B cell (primary cell): ENCODE measurements at regions not wholly inside any gene's neighbourhood (a gene's known extent, or its start where the extent isn't known, plus 50 kb on each side); places are given as distances from the start of the nearest gene placed in this dataset.

ENCODE experiments used
- ATAC-seq: fragments of 200-7000 bp; cut with Tn5 transposase; one replicate; pipeline ENCODE4 v1.10.0; 2021; ENCODE audit warnings: low read depth, mild to moderate bottlenecking, moderate number of reproducible peaks, moderate library complexity
- CTCF ChIA-PET: fragments of 350-600 bp; sonication (Branson Sonifier 250); formaldehyde crosslinking; loops from one replicate; lab custom pipeline; 2021; ENCODE audit warnings: antibody characterized with exemption, inconsistent platforms; lab: Charles Lee
- POLR2A ChIA-PET: fragments of 350-600 bp; sonication (Branson Sonifier 250); formaldehyde crosslinking; loops from one replicate; lab custom pipeline; 2021; ENCODE audit warnings: antibody characterized with exemption; lab: Charles Lee
- DNase-seq: peaks from one replicate; pipeline ENCODE4 v3.0.0; 2013
- H2AFZ ChIP-seq: 2 replicates; pipeline ENCODE4 v1.6.1; 2012; ENCODE audit warnings: mild to moderate bottlenecking, low read depth, low read length; ENCODE audit not compliant: insufficient read depth, poor library complexity, severe bottlenecking
- H3K27ac ChIP-seq, 2 donors: 1 replicate in 1 of 2; 2 replicates in 1 of 2; pipeline ENCODE4 v1.5.1; 2012 to 2013; ENCODE audit warnings: low read length in 2 of 2, mild to moderate bottlenecking in 2 of 2, moderate library complexity in 1 of 2
- H3K27me3 ChIP-seq, 4 experiments: fragments of 200-600 bp in 1 of 4; sonication (generic) in 1 of 4; replicated peaks in 1 of 4; 1 replicate in 2 of 4; 2 replicates in 2 of 4; pipeline versions ENCODE4 v1.6.1 to v1.7.0; 2013 to 2016; ENCODE audit warnings: low read length in 3 of 4, mild to moderate bottlenecking in 2 of 4, mixed read lengths in 1 of 4, moderate library complexity in 1 of 4; ENCODE audit not compliant: insufficient read depth in 4 of 4, control insufficient read depth in 3 of 4; ENCODE audit errors: control extremely low read depth in 1 of 4
- H3K36me3 ChIP-seq, 2 experiments: replicated peaks in 1 of 2; 1 replicate in 1 of 2; 2 replicates in 1 of 2; pipeline versions ENCODE4 v1.6.1 to v1.7.1; 2013; ENCODE audit warnings: low read length in 1 of 2; ENCODE audit not compliant: insufficient read depth in 2 of 2, control insufficient read depth in 1 of 2; ENCODE audit errors: control extremely low read depth in 1 of 2, extremely low read depth in 1 of 2
- H3K4me1 ChIP-seq, 2 donors: fragments of 200-600 bp in 1 of 2; sonication (generic) in 1 of 2; 1 replicate in 1 of 2; 2 replicates in 1 of 2; pipeline versions ENCODE4 v1.5.1 to v1.6.1; 2013 to 2017; ENCODE audit warnings: low read length in 2 of 2; ENCODE audit not compliant: control insufficient read depth in 2 of 2, insufficient read depth in 2 of 2
- H3K4me2 ChIP-seq: replicated peaks from 2 replicates; pipeline ENCODE3; 2012; ENCODE audit warnings: mild to moderate bottlenecking, low read depth, low read length; ENCODE audit not compliant: poor library complexity, severe bottlenecking
- H3K4me3 ChIP-seq, 5 experiments: fragments of 200-600 bp in 1 of 5; sonication (generic) in 1 of 5; 1 replicate in 3 of 5; 2 replicates in 2 of 5; pipeline versions ENCODE4 v1.5.1 to v1.7.0; 2011 to 2016; ENCODE audit warnings: low read length in 4 of 5, mild to moderate bottlenecking in 4 of 5, low read depth in 2 of 5, control low read depth in 1 of 5, moderate library complexity in 1 of 5; ENCODE audit not compliant: insufficient read depth in 1 of 5; ENCODE audit errors: control extremely low read depth in 1 of 5, extremely low read depth in 1 of 5
- H3K79me2 ChIP-seq: fragments of 200-600 bp; sonication (generic); one replicate; pipeline ENCODE4 v1.6.0; 2016; ENCODE audit warnings: low read length; ENCODE audit not compliant: control insufficient read depth, insufficient read depth
- H3K9ac ChIP-seq: fragments of 200-600 bp; sonication (generic); 2 replicates; pipeline ENCODE4 v1.6.1; 2017; ENCODE audit warnings: mild to moderate bottlenecking, low read length, moderate library complexity
- H3K9me3 ChIP-seq, 3 donors: one replicate each; pipeline versions ENCODE4 v1.6.1 to v1.7.1; 2013; ENCODE audit warnings: low read length in 2 of 3; ENCODE audit not compliant: control insufficient read depth in 2 of 3, insufficient read depth in 1 of 3; ENCODE audit errors: control extremely low read depth in 1 of 3
- H4K20me1 ChIP-seq: 2 replicates; pipeline ENCODE4 v1.6.0; 2012; ENCODE audit warnings: mild to moderate bottlenecking, low read length; ENCODE audit not compliant: insufficient read depth, control insufficient read depth, poor library complexity, severe bottlenecking
- H3K27ac Mint-ChIP-seq: one replicate; pipeline ENCODE4 v1.8.0; 2021; ENCODE audit warnings: mixed read lengths
- H3K27me3 Mint-ChIP-seq: one replicate; pipeline ENCODE4 v1.8.0; 2021; ENCODE audit warnings: mixed read lengths
- H3K4me1 Mint-ChIP-seq: one replicate; pipeline ENCODE4 v1.8.0; 2021; ENCODE audit warnings: mixed read lengths
- H3K4me3 Mint-ChIP-seq: one replicate; pipeline ENCODE4 v1.8.0; 2021; ENCODE audit warnings: mixed read lengths
- H3K9me3 Mint-ChIP-seq: one replicate; pipeline ENCODE4 v1.8.0; 2022; ENCODE audit warnings: mixed read lengths; ENCODE audit not compliant: insufficient read depth
- CTCF ChIP-seq: fragments of 200-600 bp; IDR thresholded peaks from one replicate; pipeline ENCODE4 v1.8.0; 2022; ENCODE audit warnings: antibody characterized with exemption, mild to moderate bottlenecking
- EZH2 ChIP-seq: IDR thresholded peaks from 2 replicates; pipeline ENCODE4 v1.6.1; 2012; ENCODE audit warnings: borderline replicate concordance, low read depth, mild to moderate bottlenecking, moderate library complexity, low read length; ENCODE audit not compliant: insufficient read depth, poor library complexity, severe bottlenecking
- WGBS: methylation state at CpG from one replicate; pipeline ENCODE4 v1.1.5; 2013; ENCODE audit warnings: missing lambda C conversion rate; ENCODE audit not compliant: insufficient coverage; 5-methylcytosine and 5-hydroxymethylcytosine counted together
- intact Hi-C: fragments of 100-400 bp; cut with micrococcal nuclease; formaldehyde crosslinking; loops from one replicate; pipeline ENCODE4 v1.10.0; 2022

DNA sequence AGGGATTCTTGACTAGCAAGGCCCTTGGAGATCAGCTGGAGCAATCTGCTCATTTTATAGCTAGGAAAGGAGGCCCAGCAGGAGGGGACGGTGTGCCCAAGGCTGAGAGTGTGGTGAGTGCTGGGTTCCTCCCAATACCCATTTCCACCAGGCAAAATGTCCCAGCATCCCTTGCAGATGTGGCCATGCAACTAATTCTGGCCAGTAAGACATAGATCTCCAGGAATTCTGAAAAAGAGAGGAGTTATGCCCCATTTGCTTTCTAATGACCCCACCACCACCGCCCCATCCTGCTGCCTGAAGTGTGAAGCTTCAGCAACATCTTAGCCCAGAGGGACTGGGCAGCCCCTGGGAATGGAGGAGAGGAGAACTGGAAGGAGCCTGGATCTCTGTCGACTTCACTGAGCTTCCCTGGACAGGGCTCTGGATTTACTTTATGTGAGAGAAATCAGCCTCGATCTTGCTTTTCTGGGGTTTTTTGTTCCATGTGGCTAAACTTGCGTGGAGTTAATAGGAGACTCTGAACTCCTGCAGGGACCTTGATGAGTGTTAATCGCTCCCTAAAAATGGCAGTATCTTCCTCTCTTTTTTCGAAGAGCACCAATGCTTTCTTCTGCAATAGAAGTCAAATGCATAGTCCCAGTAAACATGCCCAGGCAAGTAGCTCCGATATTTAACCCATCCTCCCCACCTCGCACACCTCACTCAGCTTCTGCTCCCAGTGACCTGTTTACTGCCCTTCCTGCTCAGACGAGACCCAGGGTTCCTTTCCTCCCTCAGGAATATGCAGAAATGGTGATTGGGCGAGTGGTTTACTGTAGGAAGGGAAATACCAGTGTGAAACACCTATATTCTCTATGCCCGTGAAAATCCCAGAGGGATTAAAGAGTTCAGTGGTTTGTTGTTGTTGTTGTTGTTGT, 127.5 kb upstream of the GPR26 start:
- Histone ChIP-seq H3K27me3 (no peaks in the 10 kb centered on the region), H3K36me3 (no peaks in the 10 kb centered on the region), H3K4me2 (peak overlapping the region; percentile 50), H3K9ac (peak overlapping the region; percentile 3), H4K20me1 (no peaks in the 10 kb centered on the region), H2AFZ (no peak overlapping the region), H3K27ac (no peak overlapping the region), H3K9me3 (peaks cover 0 to 1% (median under 1%) of the 10 kb centered on the region in 3 donors), H3K4me3 (no peak overlapping the region), H3K4me1 (peaks cover 29 to 34% of the 10 kb centered on the region in 2 donors), H3K79me2 (no peaks in the 10 kb centered on the region)
- H3K27me3 Mint-ChIP-seq, result no peaks in the 10 kb centered on the region
- H3K4me3 Mint-ChIP-seq, result peak overlapping the region; percentile 64
- peak overlapping the region; percentile 68 for H3K27ac Mint-ChIP-seq
- intact Hi-C loops, result no loop called here
- WGBS, result 70% methylated on average over 5 of the region's 12 CpGs
- DNase-seq (no peak), ATAC-seq (no peak)
- H3K9me3 Mint-ChIP-seq, result peaks cover 4% of the 10 kb centered on the region
- ChIA-PET POLR2A (no interaction called here), CTCF (interaction anchor here (0.7 kb wide), 1 partner anchor 15 kb away, joined by 4 read pairs; no protein-coding TSS in a partner anchor)
- H3K4me1 Mint-ChIP-seq, result peaks cover 51% of the 10 kb centered on the region
- TF ChIP-seq CTCF (no peak), EZH2 (no peak)

GRCh38 chr10:123544986-123545385, 121.2 kb upstream of the GPR26 start:
- no peak overlapping the region for H3K27ac ChIP-seq
- H3K36me3 ChIP-seq, result no peaks in the 10 kb centered on the region
- no peak overlapping the region for H2AFZ ChIP-seq
- no peak overlapping the region for H3K9ac ChIP-seq
- H3K9me3 Mint-ChIP-seq, result peaks cover 9% of the 10 kb centered on the region
- H3K79me2 ChIP-seq, result no peaks in the 10 kb centered on the region
- H3K27me3 Mint-ChIP-seq, result no peaks in the 10 kb centered on the region
- no peak for ATAC-seq
- POLR2A ChIA-PET, result no interaction called here
- H3K9me3 ChIP-seq, result peaks cover 0 to 7% (median 1%) of the 10 kb centered on the region in 3 donors
- CTCF ChIA-PET, result no interaction called here
- intact Hi-C loops, result no loop called here
- no CpG with 5 or more reads among the region's 3 CpGs for WGBS
- no peak for DNase-seq
- H3K27me3 ChIP-seq, result no peaks in the 10 kb centered on the region
- no peak overlapping the region for H3K27ac Mint-ChIP-seq
- no peak overlapping the region for H3K4me2 ChIP-seq
- H3K4me1 ChIP-seq, result no peaks in the 10 kb centered on the region
- H3K4me1 Mint-ChIP-seq, result peaks cover 2% of the 10 kb centered on the region
- no peak overlapping the region for H3K4me3 ChIP-seq
- H4K20me1 ChIP-seq, result no peaks in the 10 kb centered on the region
- TF ChIP-seq CTCF (no peak), EZH2 (no peak)
- H3K4me3 Mint-ChIP-seq, result no peak overlapping the region
